WTC11 (cell line): ENCODE measurements at regions not wholly inside any gene's neighbourhood (a gene's known extent, or its start where the extent isn't known, plus 50 kb on each side); places are given as distances from the start of the nearest gene placed in this dataset.

Experiments
- ATAC-seq: fragments of 200-7000 bp; cut with Tn5 transposase; 2 replicates; pipeline ENCODE4 v1.10.0; 2021; ENCODE audit warnings: mild to moderate bottlenecking, moderate library complexity
- CTCF ChIA-PET: fragments of 300-600 bp; sonication (Branson Sonifier 250); formaldehyde crosslinking; loops from one replicate; lab custom pipeline; 2021; ENCODE audit warnings: antibody characterized with exemption; lab: Charles Lee
- POLR2A ChIA-PET: fragments of 350-600 bp; sonication (Branson Sonifier 250); formaldehyde crosslinking; loops from one replicate; lab custom pipeline; 2021; ENCODE audit warnings: antibody characterized with exemption; lab: Charles Lee
- DNase-seq: peaks from one replicate; pipeline ENCODE4 v3.0.0; 2021; ENCODE audit warnings: low spot score
- H3K27ac Mint-ChIP-seq: 2 replicates; pipeline ENCODE4 v1.8.0; 2021; ENCODE audit warnings: mixed read lengths
- H3K27me3 Mint-ChIP-seq: 2 replicates; pipeline ENCODE4 v1.8.0; 2021; ENCODE audit warnings: low read depth, mild to moderate bottlenecking, moderate library complexity, mixed read lengths
- H3K36me3 Mint-ChIP-seq: 2 replicates; pipeline ENCODE4 v1.8.0; 2021; ENCODE audit warnings: mixed read lengths
- H3K4me1 Mint-ChIP-seq: 2 replicates; pipeline ENCODE4 v1.8.0; 2022; ENCODE audit warnings: mixed read lengths
- H3K4me3 Mint-ChIP-seq: 2 replicates; pipeline ENCODE4 v1.8.0; 2021; ENCODE audit warnings: mild to moderate bottlenecking, moderate library complexity, mixed read lengths
- H3K9me3 Mint-ChIP-seq: 2 replicates; pipeline ENCODE4 v1.8.0; 2021; ENCODE audit warnings: mixed read lengths
- CREM ChIP-seq: sonication (generic); formaldehyde crosslinking; IDR thresholded peaks from 2 replicates; pipeline ENCODE4 v1.8.1; 2022; ENCODE audit warnings: mild to moderate bottlenecking, missing genetic modification reagents, moderate library complexity
- ELF4 ChIP-seq: sonication (generic); formaldehyde crosslinking; IDR thresholded peaks from 2 replicates; pipeline ENCODE4 v1.8.1; 2022; ENCODE audit warnings: low read depth, mild to moderate bottlenecking, moderate library complexity, missing genetic modification reagents
- ETV6 ChIP-seq: sonication (generic); formaldehyde crosslinking; IDR thresholded peaks from 2 replicates; pipeline ENCODE4 v1.8.1; 2022; ENCODE audit warnings: mild to moderate bottlenecking, missing genetic modification reagents
- FOXJ3 ChIP-seq: sonication (generic); formaldehyde crosslinking; IDR thresholded peaks from 2 replicates; pipeline ENCODE4 v1.9.0; 2021; ENCODE audit warnings: missing genetic modification reagents, mild to moderate bottlenecking, borderline replicate concordance
- JUN ChIP-seq: sonication (generic); formaldehyde crosslinking; IDR thresholded peaks from 2 replicates; pipeline ENCODE4 v1.8.0; 2023; ENCODE audit warnings: mild to moderate bottlenecking, missing genetic modification reagents
- NFATC4 ChIP-seq: fragments of 250-450 bp; sonication (Bioruptor Pico); IDR thresholded peaks from 2 replicates; pipeline ENCODE4 v1.9.0; 2021; ENCODE audit warnings: mild to moderate bottlenecking
- NFE2L1 ChIP-seq: sonication (generic); formaldehyde crosslinking; IDR thresholded peaks from 2 replicates; pipeline ENCODE4 v1.8.1; 2023; ENCODE audit warnings: missing genetic modification reagents
- NR1H2 ChIP-seq: sonication (generic); formaldehyde crosslinking; IDR thresholded peaks from 2 replicates; pipeline ENCODE4 v1.9.0; 2021; ENCODE audit warnings: mild to moderate bottlenecking, moderate library complexity, missing genetic modification reagents
- NR2C2 ChIP-seq: sonication (generic); formaldehyde crosslinking; IDR thresholded peaks from 2 replicates; pipeline ENCODE4 v1.8.0; 2022; ENCODE audit warnings: mild to moderate bottlenecking, missing genetic modification reagents
- RORB ChIP-seq: fragments of 250-450 bp; sonication (Bioruptor Pico); IDR thresholded peaks from 2 replicates; pipeline ENCODE4 v1.9.0; 2021; ENCODE audit warnings: mild to moderate bottlenecking
- SMAD4 ChIP-seq: sonication (generic); formaldehyde crosslinking; IDR thresholded peaks from 2 replicates; pipeline ENCODE4 v1.8.0; 2022; ENCODE audit warnings: mild to moderate bottlenecking, missing genetic modification reagents
- TEAD1 ChIP-seq: sonication (generic); formaldehyde crosslinking; IDR thresholded peaks from 2 replicates; pipeline ENCODE4 v1.8.0; 2022; ENCODE audit warnings: mild to moderate bottlenecking, missing genetic modification reagents
- TEAD4 ChIP-seq: sonication (generic); formaldehyde crosslinking; IDR thresholded peaks from 2 replicates; pipeline ENCODE4 v1.8.0; 2022; ENCODE audit warnings: mild to moderate bottlenecking, missing genetic modification reagents
- TP53 ChIP-seq: sonication (generic); formaldehyde crosslinking; IDR thresholded peaks from 2 replicates; pipeline ENCODE4 v1.8.1; 2023; ENCODE audit warnings: mild to moderate bottlenecking, missing genetic modification reagents
- TF ChIP-seq, protein P1 (sequence below): sonication (generic); formaldehyde crosslinking; IDR thresholded peaks from 2 replicates; pipeline ENCODE4 v1.8.0; 2023; ENCODE audit warnings: mild to moderate bottlenecking, missing genetic modification reagents
- TF ChIP-seq, protein P2 (sequence below): sonication (generic); formaldehyde crosslinking; IDR thresholded peaks from 2 replicates; pipeline ENCODE4 v1.8.0; 2022; ENCODE audit warnings: mild to moderate bottlenecking, missing genetic modification reagents
- TF ChIP-seq, protein P3 (sequence below): fragments of 250-450 bp; sonication (Bioruptor Pico); IDR thresholded peaks from 2 replicates; pipeline ENCODE4 v1.9.0; 2021; ENCODE audit warnings: mild to moderate bottlenecking, borderline replicate concordance
- TF ChIP-seq, protein P4 (sequence below): sonication (generic); formaldehyde crosslinking; IDR thresholded peaks from 2 replicates; pipeline ENCODE4 v1.8.1; 2023; ENCODE audit warnings: mild to moderate bottlenecking, missing genetic modification reagents, moderate library complexity
- TF ChIP-seq, protein P5 (sequence below): sonication (generic); formaldehyde crosslinking; IDR thresholded peaks from 2 replicates; pipeline ENCODE4 v1.8.0; 2023; ENCODE audit warnings: missing genetic modification reagents
- TF ChIP-seq, protein P6 (sequence below): fragments of 250-450 bp; sonication (Bioruptor Pico); conservative IDR thresholded peaks from 2 replicates; pipeline ENCODE4 v1.9.0; 2021; ENCODE audit warnings: mild to moderate bottlenecking

DNA sequence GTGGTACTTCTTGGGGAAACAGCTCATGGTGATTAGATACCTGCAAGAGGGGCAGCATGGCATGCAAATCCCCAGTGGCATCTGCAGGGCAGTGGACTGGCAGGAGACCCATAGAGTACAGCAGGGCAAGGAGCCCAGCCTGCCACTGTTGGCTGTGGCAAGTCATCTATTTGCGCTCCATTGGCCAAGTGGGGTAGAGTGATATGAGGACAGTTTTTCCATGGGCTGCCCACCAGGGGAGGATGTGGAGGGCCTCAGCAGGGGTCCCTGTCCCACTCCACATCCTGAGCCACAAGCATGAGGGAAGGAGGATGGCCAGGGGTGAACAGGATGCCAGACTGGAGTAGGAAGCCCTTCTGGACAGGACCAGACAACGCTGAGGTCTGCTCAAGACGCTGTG is 50.9 kb upstream of the OTOF start:
- ChIA-PET POLR2A (no interaction called here), CTCF (interaction anchor here (3.2 kb wide), 1 partner anchor 8 kb away, joined by 10 read pairs; no protein-coding TSS in a partner anchor)
- DNase-seq (no peak), ATAC-seq (no peak)
- no peaks in the 10 kb centered on the region; the same call in 1 of the 2 replicates for H3K27me3 Mint-ChIP-seq
- no peaks in the 10 kb centered on the region for H3K36me3 Mint-ChIP-seq
- no peaks in the 10 kb centered on the region for H3K9me3 Mint-ChIP-seq
- TF ChIP-seq NR2C2 (CRISPR knock-in tag), result no peak
- TF ChIP-seq RORB, result no peak
- TF ChIP-seq TP53 (CRISPR knock-in tag), result no peak
- TF ChIP-seq, protein P1, sequence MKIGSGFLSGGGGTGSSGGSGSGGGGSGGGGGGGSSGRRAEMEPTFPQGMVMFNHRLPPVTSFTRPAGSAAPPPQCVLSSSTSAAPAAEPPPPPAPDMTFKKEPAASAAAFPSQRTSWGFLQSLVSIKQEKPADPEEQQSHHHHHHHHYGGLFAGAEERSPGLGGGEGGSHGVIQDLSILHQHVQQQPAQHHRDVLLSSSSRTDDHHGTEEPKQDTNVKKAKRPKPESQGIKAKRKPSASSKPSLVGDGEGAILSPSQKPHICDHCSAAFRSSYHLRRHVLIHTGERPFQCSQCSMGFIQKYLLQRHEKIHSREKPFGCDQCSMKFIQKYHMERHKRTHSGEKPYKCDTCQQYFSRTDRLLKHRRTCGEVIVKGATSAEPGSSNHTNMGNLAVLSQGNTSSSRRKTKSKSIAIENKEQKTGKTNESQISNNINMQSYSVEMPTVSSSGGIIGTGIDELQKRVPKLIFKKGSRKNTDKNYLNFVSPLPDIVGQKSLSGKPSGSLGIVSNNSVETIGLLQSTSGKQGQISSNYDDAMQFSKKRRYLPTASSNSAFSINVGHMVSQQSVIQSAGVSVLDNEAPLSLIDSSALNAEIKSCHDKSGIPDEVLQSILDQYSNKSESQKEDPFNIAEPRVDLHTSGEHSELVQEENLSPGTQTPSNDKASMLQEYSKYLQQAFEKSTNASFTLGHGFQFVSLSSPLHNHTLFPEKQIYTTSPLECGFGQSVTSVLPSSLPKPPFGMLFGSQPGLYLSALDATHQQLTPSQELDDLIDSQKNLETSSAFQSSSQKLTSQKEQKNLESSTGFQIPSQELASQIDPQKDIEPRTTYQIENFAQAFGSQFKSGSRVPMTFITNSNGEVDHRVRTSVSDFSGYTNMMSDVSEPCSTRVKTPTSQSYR (CRISPR knock-in tag), result no peak
- no peak for TF ChIP-seq JUN (CRISPR knock-in tag)
- TF ChIP-seq ELF4 (CRISPR knock-in tag), result no peak
- TF ChIP-seq, protein P2, sequence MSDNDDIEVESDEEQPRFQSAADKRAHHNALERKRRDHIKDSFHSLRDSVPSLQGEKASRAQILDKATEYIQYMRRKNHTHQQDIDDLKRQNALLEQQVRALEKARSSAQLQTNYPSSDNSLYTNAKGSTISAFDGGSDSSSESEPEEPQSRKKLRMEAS (CRISPR knock-in tag), result no peak
- no peak for TF ChIP-seq NFE2L1 (CRISPR knock-in tag)
- TF ChIP-seq, protein P3, sequence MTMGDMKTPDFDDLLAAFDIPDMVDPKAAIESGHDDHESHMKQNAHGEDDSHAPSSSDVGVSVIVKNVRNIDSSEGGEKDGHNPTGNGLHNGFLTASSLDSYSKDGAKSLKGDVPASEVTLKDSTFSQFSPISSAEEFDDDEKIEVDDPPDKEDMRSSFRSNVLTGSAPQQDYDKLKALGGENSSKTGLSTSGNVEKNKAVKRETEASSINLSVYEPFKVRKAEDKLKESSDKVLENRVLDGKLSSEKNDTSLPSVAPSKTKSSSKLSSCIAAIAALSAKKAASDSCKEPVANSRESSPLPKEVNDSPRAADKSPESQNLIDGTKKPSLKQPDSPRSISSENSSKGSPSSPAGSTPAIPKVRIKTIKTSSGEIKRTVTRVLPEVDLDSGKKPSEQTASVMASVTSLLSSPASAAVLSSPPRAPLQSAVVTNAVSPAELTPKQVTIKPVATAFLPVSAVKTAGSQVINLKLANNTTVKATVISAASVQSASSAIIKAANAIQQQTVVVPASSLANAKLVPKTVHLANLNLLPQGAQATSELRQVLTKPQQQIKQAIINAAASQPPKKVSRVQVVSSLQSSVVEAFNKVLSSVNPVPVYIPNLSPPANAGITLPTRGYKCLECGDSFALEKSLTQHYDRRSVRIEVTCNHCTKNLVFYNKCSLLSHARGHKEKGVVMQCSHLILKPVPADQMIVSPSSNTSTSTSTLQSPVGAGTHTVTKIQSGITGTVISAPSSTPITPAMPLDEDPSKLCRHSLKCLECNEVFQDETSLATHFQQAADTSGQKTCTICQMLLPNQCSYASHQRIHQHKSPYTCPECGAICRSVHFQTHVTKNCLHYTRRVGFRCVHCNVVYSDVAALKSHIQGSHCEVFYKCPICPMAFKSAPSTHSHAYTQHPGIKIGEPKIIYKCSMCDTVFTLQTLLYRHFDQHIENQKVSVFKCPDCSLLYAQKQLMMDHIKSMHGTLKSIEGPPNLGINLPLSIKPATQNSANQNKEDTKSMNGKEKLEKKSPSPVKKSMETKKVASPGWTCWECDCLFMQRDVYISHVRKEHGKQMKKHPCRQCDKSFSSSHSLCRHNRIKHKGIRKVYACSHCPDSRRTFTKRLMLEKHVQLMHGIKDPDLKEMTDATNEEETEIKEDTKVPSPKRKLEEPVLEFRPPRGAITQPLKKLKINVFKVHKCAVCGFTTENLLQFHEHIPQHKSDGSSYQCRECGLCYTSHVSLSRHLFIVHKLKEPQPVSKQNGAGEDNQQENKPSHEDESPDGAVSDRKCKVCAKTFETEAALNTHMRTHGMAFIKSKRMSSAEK (CRISPR knock-in tag), result no peak
- TF ChIP-seq NR1H2 (CRISPR knock-in tag), result no peak
- TF ChIP-seq CREM (CRISPR knock-in tag), result no peak
- TF ChIP-seq TEAD4 (CRISPR knock-in tag), result no peak
- no peak for TF ChIP-seq ETV6 (CRISPR knock-in tag)
- no peak for TF ChIP-seq SMAD4
- TF ChIP-seq, protein P4, sequence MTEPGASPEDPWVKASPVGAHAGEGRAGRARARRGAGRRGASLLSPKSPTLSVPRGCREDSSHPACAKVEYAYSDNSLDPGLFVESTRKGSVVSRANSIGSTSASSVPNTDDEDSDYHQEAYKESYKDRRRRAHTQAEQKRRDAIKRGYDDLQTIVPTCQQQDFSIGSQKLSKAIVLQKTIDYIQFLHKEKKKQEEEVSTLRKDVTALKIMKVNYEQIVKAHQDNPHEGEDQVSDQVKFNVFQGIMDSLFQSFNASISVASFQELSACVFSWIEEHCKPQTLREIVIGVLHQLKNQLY (CRISPR knock-in tag), result no peak
- TF ChIP-seq NFATC4 (CRISPR knock-in tag), result no peak
- TF ChIP-seq FOXJ3 (CRISPR knock-in tag), result no peak
- TF ChIP-seq, protein P5, sequence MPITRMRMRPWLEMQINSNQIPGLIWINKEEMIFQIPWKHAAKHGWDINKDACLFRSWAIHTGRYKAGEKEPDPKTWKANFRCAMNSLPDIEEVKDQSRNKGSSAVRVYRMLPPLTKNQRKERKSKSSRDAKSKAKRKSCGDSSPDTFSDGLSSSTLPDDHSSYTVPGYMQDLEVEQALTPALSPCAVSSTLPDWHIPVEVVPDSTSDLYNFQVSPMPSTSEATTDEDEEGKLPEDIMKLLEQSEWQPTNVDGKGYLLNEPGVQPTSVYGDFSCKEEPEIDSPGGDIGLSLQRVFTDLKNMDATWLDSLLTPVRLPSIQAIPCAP, result no peak
- TF ChIP-seq, protein P6, sequence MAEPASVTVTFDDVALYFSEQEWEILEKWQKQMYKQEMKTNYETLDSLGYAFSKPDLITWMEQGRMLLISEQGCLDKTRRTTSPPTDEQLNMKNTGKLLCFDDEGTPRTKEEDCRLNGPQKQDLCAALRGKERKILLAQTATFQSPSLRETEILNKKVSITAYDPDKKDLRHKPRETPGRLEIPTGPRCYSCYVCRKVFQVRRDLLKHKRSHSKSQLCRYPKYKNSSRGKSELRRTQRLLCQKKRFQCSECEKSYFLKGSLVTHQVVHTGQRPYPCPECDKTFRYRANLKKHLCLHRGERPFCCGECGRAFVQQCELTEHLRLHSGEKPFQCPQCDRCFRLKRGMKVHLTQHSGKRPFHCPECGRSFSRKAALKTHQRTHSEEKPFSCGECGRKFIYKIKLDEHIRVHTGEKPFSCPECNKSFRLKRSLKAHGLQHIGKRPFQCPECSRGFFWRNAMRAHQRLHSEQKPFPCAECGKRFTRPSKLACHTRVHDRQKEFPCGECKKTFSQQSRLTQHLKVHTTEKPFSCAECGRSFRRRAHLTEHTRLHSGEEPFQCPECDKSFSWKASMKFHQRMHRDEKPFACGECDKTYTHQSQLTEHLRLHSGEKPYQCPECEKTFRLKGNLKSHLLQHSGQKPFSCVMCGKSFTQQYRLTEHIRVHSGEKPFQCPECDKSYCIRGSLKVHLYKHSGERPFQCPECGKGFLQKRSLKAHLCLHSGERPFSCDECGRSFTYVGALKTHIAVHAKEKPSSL (CRISPR knock-in tag), result no peak
- no peak for TF ChIP-seq TEAD1
- no peak overlapping the region for H3K4me3 Mint-ChIP-seq
- H3K27ac Mint-ChIP-seq, result no peak overlapping the region
- no peaks in the 10 kb centered on the region for H3K4me1 Mint-ChIP-seq
